Endodermal cell (in vitro differentiated cells): ENCODE measurements at regions not wholly inside any gene's neighbourhood (a gene's known extent, or its start where the extent isn't known, plus 50 kb on each side); places are given as distances from the start of the nearest gene placed in this dataset.

ENCODE experiments used
- DNase-seq: peaks from one replicate; pipeline ENCODE4 v3.0.0-alpha.2; 2017
- H3K27ac ChIP-seq: 2 replicates; pipeline ENCODE4 v1.5.1; 2013; ENCODE audit warnings: mild to moderate bottlenecking, low read depth, low read length, moderate library complexity
- H3K27me3 ChIP-seq: 2 replicates; pipeline ENCODE4 v1.6.1; 2013; ENCODE audit warnings: mild to moderate bottlenecking, low read length, moderate library complexity; ENCODE audit not compliant: insufficient read depth, control insufficient read depth, poor library complexity, severe bottlenecking
- H3K36me3 ChIP-seq: 2 replicates; pipeline ENCODE4 v1.7.0; 2013; ENCODE audit warnings: mild to moderate bottlenecking, low read length, moderate library complexity; ENCODE audit not compliant: control insufficient read depth, insufficient read depth
- H3K4me1 ChIP-seq: one replicate; pipeline ENCODE4 v1.7.0; 2013; ENCODE audit warnings: low read length; ENCODE audit not compliant: control insufficient read depth, insufficient read depth
- H3K4me3 ChIP-seq: 2 replicates; pipeline ENCODE4 v1.5.1; 2013; ENCODE audit warnings: mild to moderate bottlenecking, low read length, moderate library complexity
- H3K9ac ChIP-seq: 2 replicates; pipeline ENCODE4 v1.6.1; 2013; ENCODE audit warnings: mild to moderate bottlenecking, low read length, moderate library complexity; ENCODE audit not compliant: poor library complexity, severe bottlenecking; ENCODE audit errors: extremely low read depth
- H3K9me3 ChIP-seq: 2 replicates; pipeline ENCODE4 v1.6.1; 2013; ENCODE audit warnings: mild to moderate bottlenecking, low read length, moderate library complexity; ENCODE audit not compliant: control insufficient read depth
- H3K27ac Mint-ChIP-seq: 2 replicates; pipeline ENCODE4 v1.8.0; 2020; ENCODE audit warnings: mixed read lengths
- H3K27me3 Mint-ChIP-seq: 2 replicates; pipeline ENCODE4 v1.8.0; 2021; ENCODE audit warnings: mild to moderate bottlenecking, mixed read lengths; ENCODE audit not compliant: insufficient read depth
- H3K36me3 Mint-ChIP-seq: 2 replicates; pipeline ENCODE4 v1.8.0; 2020; ENCODE audit warnings: low read depth, mixed read lengths
- H3K4me1 Mint-ChIP-seq: 2 replicates; pipeline ENCODE4 v1.8.0; 2020; ENCODE audit warnings: mixed read lengths
- H3K4me3 Mint-ChIP-seq: 2 replicates; pipeline ENCODE4 v1.8.0; 2020; ENCODE audit warnings: mild to moderate bottlenecking, moderate library complexity, mixed read lengths
- H3K9me3 Mint-ChIP-seq: 2 replicates; pipeline ENCODE4 v1.8.0; 2020; ENCODE audit warnings: mild to moderate bottlenecking, mixed read lengths
- CTCF ChIP-seq: fragments of 200-600 bp; sonication (generic); conservative IDR thresholded peaks from 2 replicates; pipeline ENCODE4 v1.5.0; 2021; ENCODE audit warnings: antibody characterized with exemption, mild to moderate bottlenecking
- whole genome bisulfite sequencing, 2 experiments: methylation state at CpG; one replicate each; pipeline versions ENCODE4 v1.1.5 to v1.1.7; 2013; ENCODE audit warnings: missing lambda C conversion rate in 2 of 2, mixed read lengths in 1 of 2; ENCODE audit not compliant: insufficient coverage in 1 of 2, insufficient read length in 1 of 2; 5-methylcytosine and 5-hydroxymethylcytosine counted together

GRCh38 chr2:129678751-129679150 is 300.7 kb upstream of the RAB6C start:
- Mint-ChIP-seq H3K27me3 (peaks cover 6% of the 10 kb centered on the region), H3K4me3 (no peak overlapping the region), H3K9me3 (no peaks in the 10 kb centered on the region), H3K36me3 (no peaks in the 10 kb centered on the region), H3K27ac (no peak overlapping the region), H3K4me1 (no peaks in the 10 kb centered on the region)
- no peaks in the 10 kb centered on the region for H3K4me1 ChIP-seq
- no peak for TF ChIP-seq CTCF
- H3K27ac ChIP-seq, result no peak overlapping the region
- no peak overlapping the region for H3K4me3 ChIP-seq
- no peak overlapping the region for H3K9ac ChIP-seq
- 81 to 90% methylated on average over 5 to 9 of the region's 9 CpGs for WGBS, 2 experiments
- H3K36me3 ChIP-seq, result no peaks in the 10 kb centered on the region
- DNase-seq, result no peak
- H3K27me3 ChIP-seq, result no peaks in the 10 kb centered on the region
- H3K9me3 ChIP-seq, result no peaks in the 10 kb centered on the region

- H3K4me3 Mint-ChIP-seq, result no peak overlapping the region
- 80% methylated on average over 1 of the region's 1 CpG; no CpG with 5 or more reads in 1 of the 2 experiments for WGBS, 2 experiments
Observed at GRCh38 chr2:129681788-129682187, 297.7 kb upstream of the RAB6C start.

GRCh38 chr2:129689653-129690448 is 289.6 kb upstream of the RAB6C start:
- Histone ChIP-seq H3K27ac (no peak overlapping the region), H3K4me3 (no peak overlapping the region), H3K27me3 (no peaks in the 10 kb centered on the region), H3K4me1 (no peaks in the 10 kb centered on the region), H3K36me3 (no peaks in the 10 kb centered on the region), H3K9ac (no peak overlapping the region), H3K9me3 (no peaks in the 10 kb centered on the region)
- Mint-ChIP-seq H3K27me3 (peaks cover 2% of the 10 kb centered on the region), H3K4me1 (no peaks in the 10 kb centered on the region), H3K4me3 (no peak overlapping the region), H3K36me3 (no peaks in the 10 kb centered on the region), H3K27ac (no peak overlapping the region), H3K9me3 (peaks cover 15% of the 10 kb centered on the region)
- DNase-seq, result no peak
- WGBS, 2 experiments, result 93 to 95% methylated on average over 3 to 4 of the region's 4 CpGs
- TF ChIP-seq CTCF, result no peak

More at GRCh38 chr2:129681788-129682187, 297.7 kb upstream of the RAB6C start:
- TF ChIP-seq CTCF, result no peak
- Histone ChIP-seq H3K9me3 (no peaks in the 10 kb centered on the region), H3K9ac (no peak overlapping the region), H3K4me1 (no peaks in the 10 kb centered on the region), H3K4me3 (no peak overlapping the region), H3K36me3 (no peaks in the 10 kb centered on the region), H3K27me3 (no peaks in the 10 kb centered on the region), H3K27ac (no peak overlapping the region)
- DNase-seq, result no peak
- Mint-ChIP-seq H3K27me3 (peaks cover 3% of the 10 kb centered on the region), H3K9me3 (no peaks in the 10 kb centered on the region), H3K4me1 (no peaks in the 10 kb centered on the region), H3K27ac (no peak overlapping the region), H3K36me3 (no peaks in the 10 kb centered on the region)
